ENCODE measurements at regions not wholly inside any gene's neighbourhood (a gene's known extent, or its start where the extent isn't known, plus 50 kb on each side); places are given as distances from the start of the nearest gene placed in this dataset.

DNA sequence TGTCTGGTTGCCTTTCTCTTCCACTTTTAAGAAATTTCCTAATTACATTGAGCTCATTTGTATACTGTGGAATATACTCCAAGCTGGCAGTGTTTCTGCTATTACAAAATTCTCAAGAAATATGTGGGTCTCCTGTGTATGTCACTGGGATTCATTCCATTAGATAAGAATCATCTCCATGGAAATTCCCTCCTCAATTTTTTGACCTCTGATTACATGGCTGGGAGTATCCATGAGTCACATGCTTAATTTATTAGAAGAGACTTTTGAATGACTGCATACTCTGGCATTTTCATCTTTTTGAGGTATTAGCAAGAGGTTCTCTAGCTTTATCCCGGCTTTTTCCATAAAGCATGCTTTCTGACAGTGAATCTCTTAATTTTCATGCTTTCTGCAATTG is 665.5 kb upstream of the CNTNAP5 start:
- FAIRE-seq, result no peak
- no peak overlapping the region for H3K4me3 ChIP-seq (ENCODE audit: insufficient read depth, low read depth, low read length)

GRCh38 chr2:123362671-123363440 is 662.2 kb upstream of the CNTNAP5 start:
- Histone ChIP-seq H3K4me3 (ENCODE audit: insufficient read depth, low read depth, low read length) (no peak overlapping the region), H3K4me2 (ENCODE audit: low read length) (no peak overlapping the region), H3K9ac (ENCODE audit: low read length) (no peak overlapping the region), H3K27me3 (ENCODE audit: insufficient read depth, low read length) (no peaks in the 10 kb centered on the region), H3K4me1 (ENCODE audit: insufficient read depth, low read length) (no peaks in the 10 kb centered on the region), H3K79me2 (ENCODE audit: insufficient read depth, low read length) (no peaks in the 10 kb centered on the region), H3K36me3 (ENCODE audit: insufficient read depth, low read length) (no peaks in the 10 kb centered on the region), H3K27ac (ENCODE audit: low read depth, low read length) (no peak overlapping the region), H3K9me3 (ENCODE audit: insufficient read depth, low read depth, low read length) (no peaks in the 10 kb centered on the region), H4K20me1 (ENCODE audit: insufficient read depth, low read length) (no peaks in the 10 kb centered on the region), H2AFZ (ENCODE audit: low read depth, low read length) (no peak overlapping the region)
- H3K4me1 Mint-ChIP-seq (ENCODE audit: low read depth, unreplicated experiment), result peaks cover 3% of the 10 kb centered on the region
- no peak overlapping the region for H3K4me3 Mint-ChIP-seq (ENCODE audit: unreplicated experiment)
- FAIRE-seq (no peak), DNase-seq (ENCODE audit: low read depth) (no peak)
- no peak overlapping the region for H3K27ac Mint-ChIP-seq (ENCODE audit: unreplicated experiment)
- no peaks in the 10 kb centered on the region for H3K36me3 Mint-ChIP-seq (ENCODE audit: low read depth, unreplicated experiment)
- TF ChIP-seq CTCF (IDR thresholded peaks at IDR 0.05; ENCODE audit: insufficient read depth, low read depth, low read length) (no peak), EZH2 (IDR thresholded peaks at IDR 0.05; ENCODE audit: insufficient read depth, low read length) (no peak)
- H3K27me3 Mint-ChIP-seq (ENCODE audit: low read depth, unreplicated experiment), result no peaks in the 10 kb centered on the region
- H3K9me3 Mint-ChIP-seq (ENCODE audit: unreplicated experiment), result peaks cover 9% of the 10 kb centered on the region

More for the DNA sequence above, 665.5 kb upstream of the CNTNAP5 start:
- Histone ChIP-seq H3K27me3 (ENCODE audit: insufficient read depth, low read length) (no peaks in the 10 kb centered on the region), H3K79me2 (ENCODE audit: insufficient read depth, low read length) (no peaks in the 10 kb centered on the region), H2AFZ (ENCODE audit: low read depth, low read length) (no peak overlapping the region), H3K4me2 (ENCODE audit: low read length) (no peak overlapping the region), H3K4me1 (ENCODE audit: insufficient read depth, low read length) (no peaks in the 10 kb centered on the region), H3K9me3 (ENCODE audit: insufficient read depth, low read depth, low read length) (no peaks in the 10 kb centered on the region), H3K9ac (ENCODE audit: low read length) (no peak overlapping the region), H3K27ac (ENCODE audit: low read depth, low read length) (no peak overlapping the region), H3K36me3 (ENCODE audit: insufficient read depth, low read length) (no peaks in the 10 kb centered on the region), H4K20me1 (ENCODE audit: insufficient read depth, low read length) (no peaks in the 10 kb centered on the region)
- no peaks in the 10 kb centered on the region for H3K27me3 Mint-ChIP-seq (ENCODE audit: low read depth, unreplicated experiment)
- H3K36me3 Mint-ChIP-seq (ENCODE audit: low read depth, unreplicated experiment), result no peaks in the 10 kb centered on the region
- H3K27ac Mint-ChIP-seq (ENCODE audit: unreplicated experiment), result no peak overlapping the region
- H3K4me3 Mint-ChIP-seq (ENCODE audit: unreplicated experiment), result no peak overlapping the region
- TF ChIP-seq EZH2 (IDR thresholded peaks at IDR 0.05; ENCODE audit: insufficient read depth, low read length), result no peak
- TF ChIP-seq CTCF (IDR thresholded peaks at IDR 0.05; ENCODE audit: insufficient read depth, low read depth, low read length), result no peak
- peaks cover 9% of the 10 kb centered on the region for H3K9me3 Mint-ChIP-seq (ENCODE audit: unreplicated experiment)
- H3K4me1 Mint-ChIP-seq (ENCODE audit: low read depth, unreplicated experiment), result peaks cover 3% of the 10 kb centered on the region
- DNase-seq (ENCODE audit: low read depth), result no peak

DNA sequence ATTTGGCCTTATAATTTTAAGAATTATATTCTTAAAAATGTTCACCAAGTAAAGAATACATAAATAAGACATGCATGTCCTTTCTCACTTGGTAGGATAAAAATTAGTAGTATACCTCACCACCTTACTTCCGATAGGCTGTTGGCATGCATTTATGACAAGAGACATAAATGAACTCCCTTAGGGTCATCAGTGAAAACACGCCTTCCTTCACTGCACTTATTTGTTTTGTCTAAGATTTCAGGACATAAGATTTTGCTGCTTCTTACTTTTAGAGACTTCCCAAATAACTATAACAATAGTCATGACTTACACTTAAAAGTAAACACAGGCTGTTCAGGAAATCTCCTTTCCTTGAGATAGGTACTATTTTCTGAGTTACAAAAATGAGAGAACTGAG is 661.3 kb upstream of the CNTNAP5 start:
- H3K4me3 Mint-ChIP-seq (ENCODE audit: unreplicated experiment), result no peak overlapping the region
- no peak overlapping the region for H3K27ac ChIP-seq (ENCODE audit: low read depth, low read length)
- H3K79me2 ChIP-seq (ENCODE audit: insufficient read depth, low read length), result no peaks in the 10 kb centered on the region
- no peaks in the 10 kb centered on the region for H4K20me1 ChIP-seq (ENCODE audit: insufficient read depth, low read length)
- no peak overlapping the region for H3K27ac Mint-ChIP-seq (ENCODE audit: unreplicated experiment)
- DNase-seq (ENCODE audit: low read depth) (no peak), FAIRE-seq (no peak)
- TF ChIP-seq EZH2 (IDR thresholded peaks at IDR 0.05; ENCODE audit: insufficient read depth, low read length) (no peak), CTCF (IDR thresholded peaks at IDR 0.05; ENCODE audit: insufficient read depth, low read depth, low read length) (no peak)
- H3K36me3 ChIP-seq (ENCODE audit: insufficient read depth, low read length), result no peaks in the 10 kb centered on the region
- H2AFZ ChIP-seq (ENCODE audit: low read depth, low read length), result no peak overlapping the region
- H3K27me3 Mint-ChIP-seq (ENCODE audit: low read depth, unreplicated experiment), result no peaks in the 10 kb centered on the region
- peaks cover 3% of the 10 kb centered on the region for H3K4me1 Mint-ChIP-seq (ENCODE audit: low read depth, unreplicated experiment)
- peaks cover 9% of the 10 kb centered on the region for H3K9me3 Mint-ChIP-seq (ENCODE audit: unreplicated experiment)
- no peak overlapping the region for H3K4me3 ChIP-seq (ENCODE audit: insufficient read depth, low read depth, low read length)
- no peaks in the 10 kb centered on the region for H3K4me1 ChIP-seq (ENCODE audit: insufficient read depth, low read length)
- H3K36me3 Mint-ChIP-seq (ENCODE audit: low read depth, unreplicated experiment), result no peaks in the 10 kb centered on the region
- H3K4me2 ChIP-seq (ENCODE audit: low read length), result no peak overlapping the region
- no peak overlapping the region for H3K9ac ChIP-seq (ENCODE audit: low read length)
- H3K27me3 ChIP-seq (ENCODE audit: insufficient read depth, low read length), result no peaks in the 10 kb centered on the region
- H3K9me3 ChIP-seq (ENCODE audit: insufficient read depth, low read depth, low read length), result no peaks in the 10 kb centered on the region
